NK-92 treated with Interleukin-12 subunit alpha and Interleukin-12 subunit beta, amount 100 ng/mL, for 24 hours (cell line): ENCODE measurements at regions not wholly inside any gene's neighbourhood (a gene's known extent, or its start where the extent isn't known, plus 50 kb on each side); places are given as distances from the start of the nearest gene placed in this dataset.

Experiments
- DNase-seq: peaks from one replicate; lab custom pipeline; 2025; lab: John Stamatoyannopoulos, UW

DNA sequence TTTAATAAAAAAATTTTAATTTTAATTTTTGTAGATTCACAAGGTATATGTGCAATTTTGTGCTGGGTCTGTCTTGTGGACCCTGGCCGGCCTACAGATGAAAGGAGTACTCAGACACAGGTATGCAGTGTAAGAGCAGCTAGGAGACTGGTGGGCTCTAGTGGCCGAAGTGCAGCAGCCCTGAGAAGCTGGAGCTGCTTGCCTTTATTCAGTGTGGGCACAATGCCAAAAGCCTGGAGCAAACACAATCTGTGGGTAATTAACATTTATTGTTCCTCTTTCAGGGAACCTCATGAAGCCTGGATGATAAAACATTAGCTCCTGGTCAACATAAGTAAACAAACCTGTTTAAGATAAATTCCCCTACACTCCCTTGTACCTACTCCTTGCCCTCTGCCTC, 135.7 kb upstream of the SEL1L start:
- no peak for DNase-seq

DNA sequence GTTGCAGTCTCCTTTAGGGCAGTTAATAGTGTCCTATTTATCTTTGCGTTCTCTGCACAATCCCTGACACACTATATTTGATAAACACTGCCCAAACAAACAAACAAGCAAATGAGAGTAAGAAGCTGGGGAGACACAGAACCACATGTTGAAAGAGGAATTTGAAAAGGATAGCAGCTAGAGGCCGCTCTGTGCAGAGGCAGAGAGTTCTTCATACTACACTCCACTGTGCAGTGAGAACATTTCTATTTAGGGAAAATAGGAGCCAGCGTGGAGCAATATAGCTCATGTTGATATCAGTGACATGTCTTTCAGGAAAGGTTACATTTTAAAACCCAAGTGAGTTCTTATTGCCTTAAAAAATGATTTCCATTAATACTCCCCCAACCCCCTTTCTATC, 140.3 kb upstream of the SEL1L start:
- no peak for DNase-seq

DNA sequence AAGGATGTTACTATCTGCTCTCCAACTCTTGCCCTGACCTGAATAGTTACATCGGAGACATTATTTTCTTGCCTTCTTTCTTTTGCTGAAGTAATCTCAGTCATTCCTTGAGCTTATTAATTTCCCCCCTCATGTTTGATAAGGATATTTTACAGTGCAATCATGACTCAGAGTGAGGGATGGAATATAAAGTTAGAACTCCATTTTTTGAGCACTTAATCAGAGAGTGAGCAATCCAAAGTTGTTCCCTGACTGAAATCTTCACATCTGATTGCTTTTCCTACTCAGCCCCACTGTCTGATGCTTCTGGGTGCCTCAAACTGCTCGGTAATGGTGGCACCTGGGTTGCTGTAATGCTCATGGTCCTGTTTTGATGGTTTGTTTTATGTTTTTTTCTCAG, 142.7 kb upstream of the SEL1L start:
- no peak for DNase-seq

DNA sequence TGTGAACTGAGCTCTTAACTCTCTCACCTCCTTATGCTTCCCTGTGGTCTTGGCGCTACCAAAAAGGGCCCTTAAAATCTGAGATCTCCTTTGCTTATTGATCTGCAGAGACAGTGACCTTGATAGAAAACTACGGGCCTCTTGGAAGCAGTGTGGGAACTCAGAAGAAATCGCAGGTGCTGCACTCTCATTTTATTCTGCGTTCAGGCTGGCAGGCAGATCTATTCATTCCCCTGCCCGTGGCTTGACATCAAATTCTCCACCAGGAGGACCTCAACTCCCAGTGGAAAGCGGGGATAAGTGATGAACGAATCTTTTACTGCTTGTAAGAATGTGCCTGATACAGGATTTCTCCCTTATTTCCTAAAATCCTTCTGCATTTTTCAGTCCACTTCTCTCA, 143.2 kb upstream of the SEL1L start:
- DNase-seq: no peak

DNA sequence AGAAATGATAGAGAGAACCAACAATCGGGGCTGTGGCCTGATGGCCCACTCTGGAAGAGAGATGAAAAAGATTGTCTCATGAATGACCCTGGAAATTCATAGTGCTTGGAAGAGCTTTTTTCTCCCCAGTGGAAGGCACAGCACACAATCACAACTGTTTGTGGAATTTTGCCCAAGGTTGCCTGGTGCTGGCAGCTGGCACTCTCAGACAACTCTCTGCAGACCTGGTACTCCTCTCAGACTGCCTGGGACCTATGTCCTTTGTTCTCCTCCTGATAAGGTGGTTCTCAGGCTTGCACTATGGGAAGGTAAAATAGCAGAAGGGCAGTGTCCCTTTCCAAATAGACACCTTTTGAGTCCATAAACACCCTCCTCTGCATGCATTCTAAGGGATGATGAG, 144.1 kb upstream of the SEL1L start:
- DNase-seq: no peak

DNA sequence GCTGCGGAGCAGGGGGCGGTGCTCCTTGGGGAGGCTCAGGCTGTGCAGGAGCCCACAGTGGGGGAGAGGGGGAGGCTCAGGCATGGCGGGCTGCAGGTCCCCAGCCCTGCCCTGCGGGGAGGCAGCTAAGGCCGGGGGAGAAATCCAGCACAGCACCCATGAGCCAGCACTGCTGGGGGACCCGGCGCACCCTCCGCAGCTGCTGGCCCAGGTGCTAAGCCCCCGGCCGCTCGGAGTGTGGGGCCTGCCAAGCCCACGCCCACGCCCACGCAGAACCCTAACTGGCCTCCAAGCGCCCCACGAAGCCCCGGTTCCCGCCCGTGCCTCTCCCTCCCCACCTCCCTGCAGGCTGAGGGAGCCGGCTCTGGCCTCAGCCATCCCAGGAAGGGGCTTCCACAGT, 145.6 kb upstream of the SEL1L start:
- DNase-seq: no peak

DNA sequence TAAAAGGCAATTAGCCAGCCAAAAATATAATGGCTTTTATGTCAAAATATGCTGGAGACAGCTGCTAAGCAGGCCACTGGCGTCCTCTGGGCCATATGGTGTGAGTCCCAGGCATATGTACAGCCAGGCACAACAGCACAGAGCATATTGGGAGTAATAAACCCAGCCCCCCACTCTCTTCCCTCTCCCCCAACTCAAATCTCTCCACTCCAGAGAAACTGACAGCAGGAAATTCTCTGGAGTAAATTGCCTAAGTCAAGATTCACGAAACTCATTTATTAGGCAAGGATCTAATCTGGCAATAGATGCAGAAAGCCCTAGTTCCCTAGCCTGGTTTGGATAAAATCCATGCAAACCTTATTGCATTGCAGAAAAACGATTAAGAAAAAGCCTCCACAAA, 147.9 kb upstream of the SEL1L start:
- no peak for DNase-seq

DNA sequence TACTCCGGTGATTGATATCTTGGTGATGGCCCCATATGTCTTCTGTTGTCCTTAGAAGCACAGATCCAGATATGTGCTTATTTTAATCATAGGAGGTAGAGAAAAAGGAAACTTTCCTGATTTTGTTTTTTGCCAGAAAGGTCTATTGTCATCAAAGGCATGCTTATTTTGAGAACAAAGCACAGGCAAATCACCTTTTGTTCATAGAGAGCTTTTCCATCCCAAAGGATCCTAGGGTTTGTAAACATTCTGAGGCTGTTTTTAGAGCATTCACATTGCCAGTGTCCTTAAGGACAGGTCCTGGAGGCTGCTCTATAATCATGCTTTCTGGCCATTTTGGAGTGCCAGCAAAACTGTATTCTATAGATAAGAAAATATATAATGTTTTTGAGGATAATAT, 148.5 kb upstream of the SEL1L start:
- no peak for DNase-seq

DNA sequence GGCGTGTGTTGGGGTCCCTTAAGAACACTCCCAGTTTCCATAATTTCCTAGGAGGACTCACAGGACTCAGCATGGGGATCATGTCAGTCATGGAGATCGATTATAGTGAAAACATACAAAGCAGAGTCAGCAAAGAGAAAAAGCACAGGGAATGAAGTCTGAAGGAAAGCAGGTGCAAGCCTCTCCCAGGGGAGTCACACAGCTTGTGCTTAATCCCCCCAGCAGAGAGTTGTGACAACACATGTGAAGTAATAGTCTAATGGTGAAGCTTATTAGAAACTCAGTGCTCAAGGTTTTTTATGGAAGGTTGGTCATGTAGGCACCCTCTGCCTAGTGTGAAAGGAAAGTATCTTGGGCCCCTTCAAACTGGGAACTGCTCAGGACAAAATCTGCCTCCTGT, 149.0 kb upstream of the SEL1L start:
- no peak for DNase-seq

DNA sequence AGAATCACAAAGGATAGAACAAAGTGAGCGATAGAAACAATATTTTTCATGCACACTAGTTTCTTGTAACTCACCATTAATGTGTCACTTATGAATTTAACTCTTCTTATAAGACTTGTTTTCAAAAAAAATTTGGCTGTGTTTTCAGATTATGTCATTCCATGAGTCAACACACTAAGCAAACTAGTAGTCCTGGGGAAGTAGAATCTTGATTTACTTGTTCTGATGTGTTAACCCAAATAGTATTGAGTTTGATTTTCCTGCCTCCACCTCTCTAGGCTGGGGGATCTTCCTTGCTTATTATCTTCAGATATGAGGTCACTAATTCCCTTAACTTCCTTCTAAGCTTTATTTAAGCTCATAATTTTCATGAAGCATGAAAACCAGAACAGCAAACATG, 151.0 kb upstream of the SEL1L start:
- DNase-seq: no peak

DNA sequence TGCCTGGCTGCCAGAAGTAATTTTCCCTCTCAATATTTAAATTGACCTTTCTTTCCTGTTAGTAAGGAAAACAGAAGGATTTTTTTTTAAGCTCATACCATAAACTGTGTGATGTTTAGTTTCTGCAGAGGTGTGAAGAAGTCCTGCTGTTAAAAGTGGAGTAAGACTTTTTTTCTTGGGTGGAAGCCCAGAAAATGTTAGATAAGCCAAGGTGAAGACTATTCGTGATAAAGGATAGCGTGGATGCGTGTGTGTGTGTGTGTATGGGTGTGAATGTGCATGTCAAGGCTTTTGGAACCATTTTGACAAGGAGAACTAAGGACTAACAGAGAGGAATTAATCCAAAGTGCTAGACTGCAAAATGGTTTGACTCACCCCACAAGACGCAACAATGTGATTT, 152.9 kb upstream of the SEL1L start:
- DNase-seq: no peak

DNA sequence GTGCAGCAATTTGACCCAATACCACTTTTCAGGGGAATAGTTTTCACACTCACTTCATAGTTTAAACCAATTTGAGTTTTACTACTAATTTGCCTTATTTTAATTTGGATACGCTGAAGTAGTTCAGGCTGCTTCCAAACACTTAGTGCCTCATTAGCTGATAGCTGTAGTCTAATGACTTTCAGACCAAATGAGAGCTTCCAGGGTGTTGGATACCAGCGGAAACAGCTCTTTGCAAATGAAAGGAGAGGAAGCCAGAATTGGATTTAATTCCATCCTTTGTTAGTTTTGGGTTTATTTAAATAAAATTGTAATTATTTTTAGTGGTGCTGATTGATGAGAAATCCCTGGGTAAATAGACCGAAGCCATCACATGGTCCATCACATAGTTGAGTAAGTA, 158.3 kb upstream of the SEL1L start:
- no peak for DNase-seq

DNA sequence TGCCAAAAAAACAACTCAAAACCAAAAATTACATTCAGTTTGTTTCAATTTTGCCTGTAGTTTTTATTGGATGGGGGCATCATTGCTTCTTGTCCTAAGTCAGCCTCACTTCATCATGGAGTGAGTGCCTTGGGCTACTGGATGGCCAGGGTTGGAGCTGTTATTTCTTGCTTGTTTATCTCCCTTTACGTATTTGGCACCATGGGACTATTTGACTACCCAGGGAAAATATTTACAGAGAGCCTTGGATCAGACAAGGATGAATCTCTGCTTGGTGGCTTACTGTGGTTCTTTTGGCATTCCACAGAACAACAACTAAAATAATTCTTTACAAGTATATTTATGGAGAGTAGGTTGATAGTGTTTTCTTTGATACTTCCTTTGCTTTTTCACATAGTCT, 160.8 kb upstream of the SEL1L start:
- no peak for DNase-seq

DNA sequence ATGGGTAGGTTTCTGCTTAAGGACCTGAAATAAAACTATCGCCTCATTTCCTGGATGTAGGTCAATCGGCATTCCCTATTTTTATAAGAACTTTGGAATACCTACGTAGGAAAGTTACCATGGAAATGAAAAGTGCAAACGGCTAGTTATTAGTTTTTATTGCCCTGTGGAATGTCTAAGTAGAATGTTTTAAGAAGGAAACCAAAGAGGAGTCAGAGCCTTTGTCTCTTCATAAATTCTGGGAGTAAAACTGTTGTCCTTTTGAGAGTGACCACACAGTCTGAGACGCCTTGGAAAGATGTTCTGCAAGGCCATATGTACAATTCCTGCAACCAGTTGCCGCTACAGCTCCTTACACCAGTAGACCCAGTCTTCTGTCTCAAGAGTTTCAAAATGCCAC, 176.0 kb upstream of the SEL1L start:
- DNase-seq: no peak

DNA sequence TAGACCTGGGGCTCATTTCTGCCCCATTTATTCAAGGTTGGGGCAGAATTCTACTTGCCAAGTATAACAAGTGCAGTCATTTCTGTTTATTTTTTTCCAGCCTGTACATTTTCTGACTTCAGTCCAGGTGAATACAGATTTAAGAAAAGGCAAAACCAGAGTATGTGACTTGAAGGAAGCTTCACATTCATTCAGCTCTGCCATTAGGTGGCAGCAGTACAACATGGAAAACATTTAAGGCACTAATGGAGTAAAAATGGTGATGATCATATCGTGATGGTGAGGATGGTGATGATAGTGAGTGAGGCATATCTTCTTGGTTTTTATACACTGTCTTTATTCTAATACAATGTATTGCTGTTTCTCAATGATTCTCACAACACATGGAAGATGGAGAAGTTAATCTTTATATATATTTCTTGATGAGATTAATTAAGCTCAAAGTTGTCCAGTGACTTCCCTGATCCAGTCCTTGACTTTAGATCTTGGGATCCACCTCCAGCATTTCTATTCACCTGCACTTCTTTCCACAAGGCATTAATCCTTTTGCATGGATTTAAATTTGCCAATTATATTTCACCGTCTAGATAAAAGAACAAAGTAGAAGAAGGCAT, 176.7 kb upstream of the SEL1L start:
- DNase-seq: no peak

DNA sequence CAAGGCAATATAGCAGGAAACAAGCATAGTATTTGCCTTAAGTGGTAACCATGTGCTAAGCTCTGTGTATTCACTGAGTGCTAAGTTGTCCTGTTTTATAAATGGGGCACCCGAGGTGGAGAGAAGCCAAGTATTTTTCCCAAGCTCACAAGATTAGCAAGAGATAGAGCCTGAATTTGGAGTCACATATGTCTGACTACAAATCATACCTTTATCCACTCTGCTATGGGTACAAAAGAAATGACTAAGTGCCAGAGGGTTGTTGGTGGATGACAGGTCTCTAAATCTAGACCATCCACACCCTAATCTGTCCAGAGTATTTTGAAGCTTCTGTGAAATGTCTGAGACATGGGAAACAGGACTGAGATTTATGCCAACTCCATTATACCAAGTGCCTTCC, 182.1 kb upstream of the SEL1L start:
- no peak for DNase-seq

DNA sequence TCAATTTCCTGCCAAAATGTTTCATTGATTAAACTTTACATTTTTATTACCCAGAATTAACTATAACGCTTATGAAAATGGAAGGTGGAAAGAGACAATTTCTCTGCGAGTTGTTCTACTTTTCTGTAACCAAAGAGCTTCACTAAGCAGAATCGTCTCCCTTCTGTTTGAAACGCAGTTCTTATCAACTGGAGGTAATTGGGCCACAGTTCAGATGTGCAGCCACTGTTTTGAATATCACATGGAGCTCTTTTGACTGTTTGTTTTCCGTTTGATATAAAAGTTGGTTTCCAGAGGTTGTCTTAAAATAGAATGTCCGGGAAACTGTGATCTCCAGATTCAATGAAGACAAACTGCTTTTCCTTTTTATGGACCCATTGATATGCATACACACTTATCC, 183.3 kb upstream of the SEL1L start:
- DNase-seq: no peak

DNA sequence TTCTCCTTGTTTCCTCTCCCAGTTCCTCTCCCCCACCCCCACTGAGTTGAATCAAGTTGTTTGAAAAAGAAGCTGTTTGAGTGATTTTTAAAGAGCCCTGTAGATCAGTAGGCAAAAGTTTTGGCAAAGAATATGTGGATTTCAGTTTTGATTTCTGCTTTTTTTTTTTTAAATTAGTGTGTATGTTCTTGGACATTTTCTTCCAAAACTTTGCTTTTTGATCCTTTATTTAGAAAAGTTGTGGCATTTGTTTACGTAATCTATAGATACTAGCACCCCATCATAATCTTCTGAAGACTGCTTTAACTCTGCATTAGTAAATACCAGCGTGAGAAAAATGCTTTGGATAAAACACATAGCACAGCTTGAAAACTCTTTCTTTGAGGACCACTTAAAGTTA, 190.3 kb upstream of the SEL1L start:
- DNase-seq: no peak

DNA sequence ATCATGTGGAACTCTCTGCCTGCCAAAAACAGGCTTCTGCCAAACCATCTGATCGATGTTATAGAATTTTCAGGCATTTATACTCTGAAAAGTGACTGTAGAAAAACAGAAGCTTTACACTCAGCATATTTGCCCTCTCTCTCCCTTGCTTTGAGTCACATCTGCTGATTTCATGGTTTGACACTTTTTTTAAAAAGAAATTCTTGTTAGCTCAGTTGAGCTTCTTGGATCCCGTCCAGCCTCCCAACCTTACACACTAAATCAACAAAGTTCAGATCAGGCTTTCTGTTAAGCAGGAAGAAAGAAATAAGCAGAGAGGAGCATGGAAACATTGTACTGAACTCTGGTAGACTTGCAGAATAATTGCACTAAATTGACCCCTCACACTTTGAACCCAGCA, 193.6 kb upstream of the SEL1L start:
- DNase-seq: no peak

DNA sequence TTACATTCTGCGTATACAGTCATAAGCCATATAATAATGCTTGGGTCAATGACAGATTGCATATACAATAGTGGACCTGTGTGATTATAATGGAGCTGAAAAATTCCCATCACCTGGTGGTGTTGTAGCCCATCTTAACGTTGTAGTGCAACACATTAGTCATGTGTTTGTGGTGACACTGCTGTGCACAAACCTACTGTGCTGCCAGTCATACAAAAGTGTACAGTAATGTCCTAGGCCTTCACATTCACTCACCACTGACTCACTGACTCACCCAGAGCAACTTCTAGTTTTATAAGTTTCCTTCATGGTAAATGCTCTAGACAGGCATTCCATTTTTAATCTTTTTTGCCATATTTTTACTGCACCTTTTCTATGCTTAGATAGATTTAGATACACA, 194.8 kb upstream of the SEL1L start:
- DNase-seq: no peak

DNA sequence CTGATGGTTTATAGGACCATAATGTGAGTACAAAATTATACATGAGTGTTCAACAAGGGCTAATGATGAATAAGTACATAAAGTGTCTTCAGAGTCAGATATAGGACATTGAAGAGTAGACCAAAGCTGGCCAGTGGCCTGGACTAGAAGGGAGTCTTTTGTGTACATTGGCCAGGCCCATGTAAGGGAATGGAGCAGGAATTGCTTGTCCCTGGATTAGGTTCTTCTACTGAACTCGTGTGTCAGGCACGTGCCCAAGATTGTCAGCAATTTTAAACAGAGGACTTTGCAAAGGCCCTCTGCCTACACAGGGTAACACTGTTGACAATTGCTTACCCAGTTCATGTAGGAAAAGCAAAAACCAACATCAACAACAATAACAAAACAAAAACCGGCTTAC, 196.0 kb upstream of the SEL1L start:
- DNase-seq: no peak

DNA sequence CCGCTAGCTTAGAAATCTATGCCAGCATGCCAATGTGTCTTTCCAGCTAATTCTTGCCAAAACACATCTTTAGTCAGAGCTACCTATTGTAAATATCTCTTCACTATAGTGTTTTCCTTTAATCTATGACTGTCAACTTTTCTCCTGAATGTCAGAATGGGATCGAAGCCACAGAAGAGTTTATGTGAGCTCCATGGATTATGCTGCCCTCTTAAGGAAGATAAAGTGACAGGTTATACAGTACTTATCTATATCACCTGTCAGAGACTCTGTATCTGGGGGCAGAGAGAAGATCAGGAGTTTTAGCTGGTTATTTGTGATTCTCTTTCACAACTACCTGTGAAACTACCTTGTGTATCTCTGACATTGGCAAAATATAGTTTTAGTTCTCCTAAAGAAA, 204.3 kb upstream of the SEL1L start:
- DNase-seq: no peak

DNA sequence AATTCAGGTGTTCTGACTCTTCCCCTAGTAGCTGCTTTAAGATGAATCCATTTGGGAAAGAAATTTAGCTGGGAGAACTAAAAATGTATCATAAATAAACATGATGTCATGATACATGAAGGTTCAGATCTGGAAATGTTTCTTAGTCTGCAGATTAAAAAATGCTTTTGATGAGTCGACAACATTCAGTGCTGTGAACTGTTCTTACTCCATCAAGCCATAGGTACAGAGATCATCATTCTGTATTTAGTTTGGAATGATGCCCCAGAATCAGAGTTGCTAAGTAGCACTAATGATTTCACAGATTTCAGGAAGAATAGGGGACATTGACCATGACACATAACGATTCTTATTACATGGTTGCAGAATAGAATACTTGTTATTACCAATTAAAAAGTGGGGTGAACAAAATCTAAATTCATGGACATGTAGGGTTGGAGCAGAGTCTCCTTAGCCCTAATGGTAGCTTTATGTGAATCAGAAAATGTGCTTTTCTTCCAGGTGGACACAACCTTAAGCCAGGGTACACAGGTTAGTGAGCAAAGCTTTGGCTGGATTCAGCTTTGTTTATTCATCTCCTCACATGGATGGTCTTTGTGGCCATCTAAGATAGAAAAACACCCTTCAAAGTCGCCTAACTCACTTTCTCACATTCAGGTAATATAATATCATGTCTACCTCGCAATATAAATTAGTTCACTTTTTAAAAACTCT, 205.4 kb upstream of the SEL1L start:
- no peak for DNase-seq

DNA sequence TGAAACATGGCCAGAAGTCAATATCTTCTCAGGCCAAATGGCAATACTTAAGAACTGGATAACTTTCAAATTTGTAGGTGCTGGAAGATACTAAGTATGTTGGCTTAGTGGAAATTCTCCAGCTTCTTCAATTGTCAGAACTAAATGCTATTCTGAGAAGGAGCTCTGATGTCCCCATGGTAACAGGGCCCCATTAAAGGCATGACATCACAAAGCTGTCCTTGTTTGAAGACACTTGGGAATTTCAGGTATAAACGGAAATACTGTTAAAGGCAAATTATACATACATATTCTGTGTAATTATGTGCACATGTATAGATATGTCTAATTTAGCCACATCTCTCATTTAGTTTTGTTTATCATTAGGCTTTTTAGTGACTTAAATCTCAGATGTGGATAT, 210.0 kb upstream of the SEL1L start:
- DNase-seq: no peak
